ENCODE measurements at regions not wholly inside any gene's neighbourhood (a gene's known extent, or its start where the extent isn't known, plus 50 kb on each side); places are given as distances from the start of the nearest gene placed in this dataset.

DNA sequence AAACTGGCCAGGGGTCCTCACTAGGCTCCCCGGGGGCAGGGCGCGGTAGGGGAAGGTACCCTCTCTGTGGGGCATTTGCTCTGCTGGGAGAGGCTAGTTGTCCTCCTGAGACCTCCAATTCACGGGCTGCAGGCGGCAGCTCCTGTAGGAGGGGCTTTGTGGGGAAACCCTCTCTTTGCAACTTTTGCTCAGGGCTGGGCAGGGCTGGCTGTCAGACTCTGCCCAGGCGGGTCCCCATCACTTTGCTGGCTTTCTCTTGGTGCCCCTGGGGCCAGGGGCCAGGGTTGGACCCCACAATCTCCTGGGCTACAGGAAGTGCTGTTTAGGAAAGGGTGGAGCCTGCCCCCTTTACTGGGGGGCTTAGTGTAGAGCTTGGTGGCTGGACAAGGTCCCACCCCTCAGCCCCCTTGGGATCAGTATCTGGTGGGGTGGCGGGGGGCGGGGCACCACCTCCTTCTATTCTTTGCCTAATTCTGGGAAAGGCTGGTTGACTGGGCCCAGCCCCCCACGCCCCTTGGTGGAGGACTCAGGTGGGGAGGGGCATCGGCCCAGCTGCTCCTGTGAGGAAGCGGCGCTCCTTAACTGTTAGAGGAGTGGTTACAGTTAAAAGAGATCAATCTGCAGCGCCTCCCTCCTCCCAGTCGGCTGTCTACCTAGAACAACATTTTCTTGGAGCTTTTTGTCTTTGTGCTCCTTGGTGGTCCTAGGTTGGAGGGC is 918.7 kb downstream of the AACS start:
- H3K4me2 ChIP-seq (ENCODE audit: low read length): peak overlapping the region; percentile 23
- H3K27ac ChIP-seq (ENCODE audit: low read length): peak overlapping the region; percentile 30
- H2AFZ ChIP-seq (ENCODE audit: low read depth, low read length): peak overlapping the region; percentile 30
- H3K36me3 ChIP-seq (ENCODE audit: insufficient read depth, low read length): no peaks in the 10 kb centered on the region
- no peaks in the 10 kb centered on the region for H3F3A ChIP-seq (ENCODE audit: insufficient read depth, low read length, poor library complexity, severe bottlenecking)
- H3K79me2 ChIP-seq (replicated peaks; ENCODE audit: insufficient read depth, low read length): no peaks in the 10 kb centered on the region
- peak overlapping the region; percentile 72 for H3K9ac ChIP-seq (ENCODE audit: low read length)
- H3K9me3 ChIP-seq (ENCODE audit: low read length): no peaks in the 10 kb centered on the region
- no peaks in the 10 kb centered on the region for H3K9me2 ChIP-seq (ENCODE audit: insufficient read depth, low read length)
- no peak for TF ChIP-seq EZH2 (IDR thresholded peaks at IDR 0.05; ENCODE audit: borderline replicate concordance, insufficient read depth, low read length, poor library complexity, severe bottlenecking)
- no peak for TF ChIP-seq TAF1 (IDR thresholded peaks at IDR 0.05; ENCODE audit: low read depth)
- TF ChIP-seq MXI1 (conservative IDR thresholded peaks at IDR 0.05; ENCODE audit: poor library complexity, severe bottlenecking): no peak
- TF ChIP-seq EP300 (conservative IDR thresholded peaks at IDR 0.05; ENCODE audit: poor library complexity, severe bottlenecking): no peak
- no peaks in the 10 kb centered on the region for H3K27me3 ChIP-seq (ENCODE audit: insufficient read depth, low read depth, low read length)
- peak overlapping the region; percentile 69 for H3K4me3 ChIP-seq (ENCODE audit: low read length)
- H4K20me1 ChIP-seq (ENCODE audit: insufficient read depth): no peaks in the 10 kb centered on the region

DNA sequence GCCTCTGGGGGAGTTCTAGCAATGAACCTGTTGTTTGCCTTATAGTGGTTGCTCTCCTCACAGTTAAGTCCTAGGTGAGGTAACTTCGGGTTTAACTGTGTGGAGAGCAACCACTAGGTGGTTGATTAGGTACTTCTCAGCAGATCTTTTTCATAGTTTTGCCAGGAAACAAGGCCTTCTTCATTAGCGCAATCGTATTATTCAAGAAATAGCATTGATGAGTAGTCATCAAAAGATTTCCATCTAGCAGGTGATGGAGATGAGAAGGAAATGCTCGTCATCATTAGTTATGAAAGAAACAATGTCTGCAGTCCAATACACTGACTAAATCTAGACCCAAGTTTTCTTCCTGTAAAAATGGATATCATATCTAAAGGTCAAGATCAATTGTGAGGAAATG is 923.3 kb downstream of the AACS start:
- H3K9ac ChIP-seq (ENCODE audit: low read length): no peak overlapping the region
- H3K79me2 ChIP-seq (replicated peaks; ENCODE audit: insufficient read depth, low read length): no peaks in the 10 kb centered on the region
- H3F3A ChIP-seq (ENCODE audit: insufficient read depth, low read length, poor library complexity, severe bottlenecking): no peaks in the 10 kb centered on the region

More for the DNA sequence above, 923.3 kb downstream of the AACS start:
- TF ChIP-seq EZH2 (IDR thresholded peaks at IDR 0.05; ENCODE audit: borderline replicate concordance, insufficient read depth, low read length, poor library complexity, severe bottlenecking) (no peak), MXI1 (conservative IDR thresholded peaks at IDR 0.05; ENCODE audit: poor library complexity, severe bottlenecking) (no peak), EP300 (conservative IDR thresholded peaks at IDR 0.05; ENCODE audit: poor library complexity, severe bottlenecking) (no peak), SMC3 (conservative IDR thresholded peaks at IDR 0.05; ENCODE audit: poor library complexity) (no peak), TAF1 (IDR thresholded peaks at IDR 0.05; ENCODE audit: low read depth) (no peak), POLR2AphosphoS5 (IDR thresholded peaks at IDR 0.05) (no peak), RAD21 (conservative IDR thresholded peaks at IDR 0.05) (no peak)
- TF ChIP-seq, protein P1, sequence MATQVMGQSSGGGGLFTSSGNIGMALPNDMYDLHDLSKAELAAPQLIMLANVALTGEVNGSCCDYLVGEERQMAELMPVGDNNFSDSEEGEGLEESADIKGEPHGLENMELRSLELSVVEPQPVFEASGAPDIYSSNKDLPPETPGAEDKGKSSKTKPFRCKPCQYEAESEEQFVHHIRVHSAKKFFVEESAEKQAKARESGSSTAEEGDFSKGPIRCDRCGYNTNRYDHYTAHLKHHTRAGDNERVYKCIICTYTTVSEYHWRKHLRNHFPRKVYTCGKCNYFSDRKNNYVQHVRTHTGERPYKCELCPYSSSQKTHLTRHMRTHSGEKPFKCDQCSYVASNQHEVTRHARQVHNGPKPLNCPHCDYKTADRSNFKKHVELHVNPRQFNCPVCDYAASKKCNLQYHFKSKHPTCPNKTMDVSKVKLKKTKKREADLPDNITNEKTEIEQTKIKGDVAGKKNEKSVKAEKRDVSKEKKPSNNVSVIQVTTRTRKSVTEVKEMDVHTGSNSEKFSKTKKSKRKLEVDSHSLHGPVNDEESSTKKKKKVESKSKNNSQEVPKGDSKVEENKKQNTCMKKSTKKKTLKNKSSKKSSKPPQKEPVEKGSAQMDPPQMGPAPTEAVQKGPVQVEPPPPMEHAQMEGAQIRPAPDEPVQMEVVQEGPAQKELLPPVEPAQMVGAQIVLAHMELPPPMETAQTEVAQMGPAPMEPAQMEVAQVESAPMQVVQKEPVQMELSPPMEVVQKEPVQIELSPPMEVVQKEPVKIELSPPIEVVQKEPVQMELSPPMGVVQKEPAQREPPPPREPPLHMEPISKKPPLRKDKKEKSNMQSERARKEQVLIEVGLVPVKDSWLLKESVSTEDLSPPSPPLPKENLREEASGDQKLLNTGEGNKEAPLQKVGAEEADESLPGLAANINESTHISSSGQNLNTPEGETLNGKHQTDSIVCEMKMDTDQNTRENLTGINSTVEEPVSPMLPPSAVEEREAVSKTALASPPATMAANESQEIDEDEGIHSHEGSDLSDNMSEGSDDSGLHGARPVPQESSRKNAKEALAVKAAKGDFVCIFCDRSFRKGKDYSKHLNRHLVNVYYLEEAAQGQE (IDR thresholded peaks at IDR 0.05; ENCODE audit: borderline replicate concordance): no peak
- TF ChIP-seq, protein P2, sequence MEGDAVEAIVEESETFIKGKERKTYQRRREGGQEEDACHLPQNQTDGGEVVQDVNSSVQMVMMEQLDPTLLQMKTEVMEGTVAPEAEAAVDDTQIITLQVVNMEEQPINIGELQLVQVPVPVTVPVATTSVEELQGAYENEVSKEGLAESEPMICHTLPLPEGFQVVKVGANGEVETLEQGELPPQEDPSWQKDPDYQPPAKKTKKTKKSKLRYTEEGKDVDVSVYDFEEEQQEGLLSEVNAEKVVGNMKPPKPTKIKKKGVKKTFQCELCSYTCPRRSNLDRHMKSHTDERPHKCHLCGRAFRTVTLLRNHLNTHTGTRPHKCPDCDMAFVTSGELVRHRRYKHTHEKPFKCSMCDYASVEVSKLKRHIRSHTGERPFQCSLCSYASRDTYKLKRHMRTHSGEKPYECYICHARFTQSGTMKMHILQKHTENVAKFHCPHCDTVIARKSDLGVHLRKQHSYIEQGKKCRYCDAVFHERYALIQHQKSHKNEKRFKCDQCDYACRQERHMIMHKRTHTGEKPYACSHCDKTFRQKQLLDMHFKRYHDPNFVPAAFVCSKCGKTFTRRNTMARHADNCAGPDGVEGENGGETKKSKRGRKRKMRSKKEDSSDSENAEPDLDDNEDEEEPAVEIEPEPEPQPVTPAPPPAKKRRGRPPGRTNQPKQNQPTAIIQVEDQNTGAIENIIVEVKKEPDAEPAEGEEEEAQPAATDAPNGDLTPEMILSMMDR (IDR thresholded peaks at IDR 0.05; ENCODE audit: poor library complexity, severe bottlenecking): no peak
- Histone ChIP-seq H3K36me3 (ENCODE audit: insufficient read depth, low read length) (no peaks in the 10 kb centered on the region), H3K9me2 (ENCODE audit: insufficient read depth, low read length) (no peaks in the 10 kb centered on the region), H3K9me3 (ENCODE audit: low read length) (no peaks in the 10 kb centered on the region), H3K27me3 (ENCODE audit: insufficient read depth, low read depth, low read length) (no peaks in the 10 kb centered on the region), H3K27ac (ENCODE audit: low read length) (no peak overlapping the region), H2AFZ (ENCODE audit: low read depth, low read length) (no peak overlapping the region), H3K4me3 (ENCODE audit: low read length) (no peak overlapping the region), H4K20me1 (ENCODE audit: insufficient read depth) (no peaks in the 10 kb centered on the region), H3K4me2 (ENCODE audit: low read length) (no peak overlapping the region)
